ENCODE measurements at regions not wholly inside any gene's neighbourhood (a gene's known extent, or its start where the extent isn't known, plus 50 kb on each side); places are given as distances from the start of the nearest gene placed in this dataset.
A peak's percentile ranks its signal among the peaks of the same experiment; 100 is the strongest.
"Not testable (repeated sequence)": the region's sequence is repeated elsewhere in the genome, so short reads cannot be mapped to it uniquely, and the experiment has no call there.

DNA sequence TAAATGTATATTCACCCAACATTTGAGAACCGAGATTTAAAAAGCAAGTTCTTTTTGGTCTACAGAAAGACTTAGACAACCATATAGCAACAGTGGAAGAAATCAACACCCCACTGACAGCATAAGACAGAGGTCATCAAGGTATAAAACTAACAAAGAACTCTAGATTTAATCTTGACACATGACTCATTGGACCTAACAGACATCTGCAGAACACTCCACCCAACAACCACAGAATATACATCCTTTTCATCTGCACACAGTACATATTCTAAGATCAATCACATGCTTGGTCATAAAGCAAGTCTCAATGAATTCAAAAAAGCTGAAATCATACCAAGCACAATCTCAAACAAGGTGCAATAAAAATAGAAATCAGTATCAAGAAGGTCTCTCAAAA lies 65.8 kb downstream of the SPIN4 start:
- DNase-seq (ENCODE audit: low spot score) = no peak

DNA sequence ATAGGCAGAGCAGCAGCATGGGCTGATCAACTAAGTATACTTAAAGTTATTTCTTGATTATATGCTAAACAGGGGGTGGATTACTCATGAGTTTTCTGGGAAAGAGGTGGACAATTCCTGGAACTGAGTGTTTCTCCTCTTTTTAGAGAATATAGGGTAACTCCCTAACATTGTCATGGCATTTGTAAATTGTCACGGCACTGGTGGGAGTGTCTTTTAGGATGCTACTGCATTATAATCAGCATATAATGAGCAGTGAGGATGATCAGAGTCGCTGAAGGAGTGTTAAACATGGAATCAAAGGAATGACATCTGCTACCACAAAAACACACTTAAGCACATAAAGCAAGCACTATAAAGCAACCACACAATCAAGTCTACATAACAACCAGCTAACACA lies 66.5 kb downstream of the SPIN4 start:
- no peak for DNase-seq (ENCODE audit: low spot score)

DNA sequence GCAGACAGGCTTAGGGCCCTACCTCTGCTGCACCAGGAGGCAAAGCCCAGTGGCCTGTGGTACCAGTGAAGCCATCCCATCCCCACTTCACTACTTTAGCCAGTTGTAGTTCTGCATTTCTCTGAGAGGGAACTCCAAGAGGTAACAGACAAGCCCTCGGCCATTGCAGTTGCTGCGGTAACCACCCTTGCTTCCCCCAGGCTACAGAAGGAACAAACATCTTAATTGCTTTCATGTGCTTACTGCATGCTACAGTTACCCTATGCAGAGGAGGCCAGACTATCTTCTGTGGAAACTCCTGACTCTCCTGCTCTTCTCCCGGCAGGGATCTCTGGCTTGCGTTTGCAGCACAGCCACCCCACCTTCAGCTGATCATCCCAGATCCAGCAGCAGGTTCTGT lies 67.8 kb downstream of the SPIN4 start:
- DNase-seq (ENCODE audit: low spot score) = no peak

DNA sequence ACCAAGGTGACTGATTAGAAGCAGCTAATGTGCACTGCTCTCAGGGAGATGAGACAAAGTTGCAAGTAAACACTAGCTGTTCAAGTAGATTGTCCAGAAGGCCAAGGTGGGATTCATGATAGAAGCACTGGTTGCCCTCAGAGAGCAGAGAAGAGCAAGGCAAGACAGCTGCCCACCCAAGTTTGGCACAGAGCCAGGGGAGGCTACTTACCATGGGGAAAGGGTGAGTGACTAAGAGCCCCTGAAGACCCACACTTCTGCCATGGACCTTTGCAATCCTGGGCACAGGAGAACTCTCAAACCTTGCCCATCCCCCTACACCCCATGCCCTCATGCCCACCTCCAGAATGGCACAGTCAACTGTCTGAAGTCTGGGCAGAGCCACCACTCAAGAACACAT lies 68.3 kb downstream of the SPIN4 start:
- no peak for DNase-seq (ENCODE audit: low spot score)

DNA sequence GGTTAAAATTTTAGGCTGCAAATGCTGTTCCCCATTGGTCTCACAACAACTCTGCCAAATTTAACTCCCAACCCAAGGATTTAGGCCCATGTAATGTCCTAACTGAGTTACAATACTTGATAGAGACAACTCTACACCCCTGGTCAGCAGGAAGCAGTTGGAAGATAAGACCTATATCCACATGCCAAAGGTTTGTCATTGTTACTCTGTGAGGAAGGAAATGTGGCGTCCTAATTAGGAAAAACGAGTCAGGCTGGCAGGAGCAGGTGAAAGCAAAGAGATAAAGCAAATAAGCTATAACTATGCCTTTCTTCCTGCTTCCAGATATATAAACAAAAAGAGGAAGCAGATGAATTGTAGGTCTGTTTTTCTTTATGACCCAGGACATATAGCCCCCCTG lies 69.1 kb downstream of the SPIN4 start:
- DNase-seq (ENCODE audit: low spot score) = no peak

DNA sequence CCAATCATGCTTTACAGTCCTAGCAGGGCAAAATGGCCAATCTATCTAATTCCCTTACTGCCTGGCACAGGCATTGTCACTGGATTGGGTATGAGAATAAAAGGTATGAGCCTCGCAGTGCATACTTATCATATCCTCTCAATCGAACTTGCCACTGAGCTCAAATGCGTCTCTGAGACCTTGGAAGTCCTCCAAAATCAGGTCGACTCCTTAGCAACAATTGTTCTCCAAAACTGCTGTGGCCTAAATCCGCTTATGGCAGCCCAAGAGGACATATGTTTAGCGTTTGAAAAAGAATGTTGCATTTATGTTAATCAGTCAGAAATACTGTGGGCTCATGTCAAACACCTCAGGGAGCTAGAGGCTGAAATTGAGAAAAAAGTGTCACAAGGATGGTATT lies 69.7 kb downstream of the SPIN4 start:
- no peak for DNase-seq (ENCODE audit: low spot score)

DNA sequence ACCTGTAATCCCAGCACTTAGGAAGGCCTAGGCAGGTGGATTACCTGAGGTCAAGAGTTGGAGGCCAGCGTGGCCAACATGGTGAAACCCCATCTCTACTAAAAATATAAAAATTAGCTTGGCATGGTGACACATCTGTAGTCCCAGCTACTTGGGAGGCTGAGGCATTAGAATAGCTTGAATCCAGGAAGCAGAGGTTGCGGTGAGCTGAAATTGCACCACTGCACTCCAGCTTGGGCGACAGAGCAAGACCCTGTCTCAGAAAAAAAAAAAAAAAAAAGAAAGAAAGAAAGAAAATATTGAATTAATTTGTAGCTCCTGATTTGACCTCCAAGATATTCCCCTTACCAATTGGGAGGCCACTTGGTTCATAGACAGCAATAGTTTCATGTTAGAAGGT lies 73.7 kb downstream of the SPIN4 start:
- not testable (repeated sequence) for DNase-seq (ENCODE audit: low spot score)

DNA sequence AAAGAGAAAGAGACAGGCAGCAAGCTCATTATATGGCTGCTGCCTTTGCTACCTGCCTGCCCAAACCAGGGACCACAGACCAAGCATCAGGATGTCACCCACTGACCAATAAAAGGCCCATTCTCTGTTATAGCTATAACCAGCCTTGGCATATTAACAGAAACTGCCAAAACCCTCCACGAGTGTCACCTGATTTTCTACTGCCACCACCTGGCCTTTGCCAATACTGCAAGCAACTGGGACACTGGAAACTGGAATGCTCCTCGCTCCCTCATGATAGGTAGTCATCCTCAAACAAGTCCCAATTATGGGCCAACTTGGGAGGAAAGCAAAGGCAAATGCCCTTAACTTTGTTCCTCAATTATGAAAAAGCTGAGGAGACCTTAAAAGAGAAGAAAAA lies 76.0 kb downstream of the SPIN4 start:
- DNase-seq (ENCODE audit: low spot score) = no peak

DNA sequence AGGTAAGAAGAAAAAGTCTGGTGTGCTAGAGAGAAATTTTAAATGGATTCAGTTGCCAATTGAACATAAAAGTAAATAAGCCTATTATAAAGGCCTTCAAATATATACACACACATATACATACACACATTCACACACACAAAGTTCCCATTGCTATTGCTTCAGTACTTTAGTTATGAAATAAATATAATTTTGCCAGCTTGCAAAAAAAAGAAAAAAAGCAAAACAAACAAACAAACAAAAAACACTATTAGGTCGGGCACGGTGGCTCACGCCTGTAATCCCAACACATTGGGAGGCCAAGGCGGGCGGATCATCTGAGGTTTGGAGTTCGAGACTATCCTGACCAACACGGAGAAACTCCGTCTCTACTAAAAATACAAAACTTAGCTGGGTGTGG lies 80.3 kb downstream of the SPIN4 start:
- DNase-seq (ENCODE audit: low spot score) = no peak

DNA sequence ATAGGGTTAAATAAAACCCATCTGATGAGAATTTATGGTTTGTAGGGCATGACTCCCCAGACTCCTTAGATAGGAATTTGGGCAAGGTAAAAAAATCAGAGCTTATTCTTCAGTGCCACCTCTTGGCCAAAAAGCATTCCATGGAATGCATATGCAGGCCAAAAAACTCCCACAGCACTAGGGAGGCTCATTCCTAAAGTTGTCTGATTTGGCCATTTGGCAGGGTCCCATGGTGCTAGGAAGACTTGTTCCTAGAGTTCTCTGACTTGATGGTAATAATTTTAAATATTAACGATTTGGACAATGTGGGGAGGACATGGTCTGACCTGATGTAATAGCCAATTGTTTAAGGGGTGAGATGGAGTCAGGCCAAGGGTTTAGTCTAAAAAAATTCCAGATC lies 93.0 kb downstream of the SPIN4 start:
- DNase-seq (ENCODE audit: low spot score) = no peak

DNA sequence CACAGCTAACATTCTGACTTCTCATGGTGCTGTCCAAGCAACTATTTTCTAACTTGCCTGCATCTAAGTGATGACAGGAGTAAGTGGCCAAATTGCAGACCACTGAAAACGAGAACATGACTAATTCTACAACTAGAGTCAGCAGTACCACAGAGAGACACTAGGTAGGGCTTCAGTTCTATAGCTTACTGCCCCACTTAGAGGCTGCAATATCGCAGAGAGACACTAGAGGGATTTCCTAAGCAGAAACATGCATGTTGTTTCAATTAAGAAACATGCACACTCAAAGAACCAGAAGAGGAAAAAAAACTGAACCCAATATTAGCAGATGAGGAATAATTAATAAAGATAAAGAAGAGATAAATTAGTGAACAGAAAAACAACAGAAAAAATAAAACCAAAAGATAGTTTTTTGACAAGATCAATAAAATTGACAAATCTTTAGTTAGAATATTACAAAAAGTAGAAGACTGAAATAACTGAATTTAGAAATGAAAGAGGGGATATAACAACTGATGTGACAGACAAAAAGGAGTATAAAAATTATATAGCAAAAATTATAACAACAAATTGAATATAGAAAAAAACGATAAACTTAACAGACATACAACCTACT lies 100.8 kb downstream of the SPIN4 start:
- peak; percentile 43 for DNase-seq (ENCODE audit: low spot score)

DNA sequence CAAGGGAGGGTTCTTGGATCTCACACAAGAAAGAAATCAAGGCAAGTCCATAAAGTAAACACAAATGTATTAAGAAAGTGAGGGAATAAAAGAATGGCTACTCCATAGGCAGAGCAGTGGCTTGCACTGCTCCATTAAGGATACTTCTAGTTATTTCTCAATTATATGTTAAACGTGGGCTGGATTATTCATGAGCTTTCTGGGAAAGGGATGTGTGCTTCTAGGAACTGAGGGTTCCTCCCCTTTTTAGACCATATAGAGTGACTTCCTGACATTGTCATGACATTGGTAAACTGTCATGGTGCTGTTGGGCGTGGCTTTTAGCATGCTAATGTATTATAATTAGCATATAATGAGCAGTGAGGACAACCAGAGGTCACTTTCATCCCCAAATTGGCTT lies 108.4 kb downstream of the SPIN4 start:
- DNase-seq (ENCODE audit: low spot score) = not testable (repeated sequence)

DNA sequence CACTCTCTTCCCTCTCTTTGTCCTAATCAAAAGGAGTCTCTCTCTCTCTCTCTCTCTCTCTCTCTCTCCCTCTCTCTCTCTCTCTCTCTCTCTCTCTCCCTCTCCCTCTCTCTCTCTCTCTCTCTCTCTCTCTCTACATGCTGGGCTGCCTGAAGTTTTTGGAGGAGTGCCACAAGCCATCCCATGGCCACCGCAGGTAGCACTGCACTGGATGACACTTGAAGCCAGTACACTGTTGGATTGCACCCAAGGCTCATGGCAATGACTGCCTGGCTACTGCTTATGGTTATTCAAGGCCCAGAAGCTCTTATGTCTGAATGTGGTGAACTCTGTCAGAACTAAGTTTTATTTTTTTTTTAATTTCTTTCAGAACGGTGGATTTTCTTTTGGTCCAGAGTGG lies 115.2 kb downstream of the SPIN4 start:
- DNase-seq (ENCODE audit: low spot score) = not testable (repeated sequence)

DNA sequence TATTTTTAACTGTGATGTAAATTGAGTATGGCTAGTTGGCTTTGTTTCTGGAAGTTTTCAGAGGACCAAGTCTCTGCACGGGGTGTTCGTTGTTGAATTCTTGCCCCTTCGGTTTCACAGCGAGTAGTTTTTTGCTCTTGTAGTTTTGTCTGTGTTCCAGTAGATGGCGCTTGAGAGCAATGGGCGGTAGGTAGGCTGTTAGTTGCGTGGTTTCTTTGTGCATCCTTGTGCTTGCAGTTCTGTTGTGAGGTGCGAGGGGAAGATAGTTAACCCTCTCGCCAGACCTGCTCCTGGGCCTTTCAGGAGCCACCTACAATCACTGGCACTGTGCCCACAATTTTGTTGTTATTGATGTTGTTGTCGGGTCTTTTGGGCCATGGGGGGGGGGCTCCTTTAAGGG lies 118.1 kb downstream of the SPIN4 start:
- not testable (repeated sequence) for DNase-seq (ENCODE audit: low spot score)

DNA sequence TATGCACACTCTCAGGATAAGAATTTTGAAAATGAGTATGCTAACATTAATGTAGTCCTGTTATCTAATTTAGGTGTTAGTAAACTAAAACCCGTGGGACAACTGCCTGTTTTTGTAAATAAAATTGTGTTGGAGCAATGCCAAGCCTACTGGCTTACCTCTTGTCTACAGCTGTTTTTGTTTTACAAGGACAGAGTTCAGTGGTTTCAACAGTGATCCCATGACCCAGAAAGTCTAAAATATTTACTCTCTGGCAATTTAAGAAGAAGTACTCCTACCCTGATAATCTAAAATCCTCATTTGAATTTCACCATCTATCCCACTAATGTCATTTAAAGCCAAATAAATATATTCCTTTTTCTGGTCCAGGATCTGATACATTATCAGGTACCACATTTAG lies 132.9 kb downstream of the SPIN4 start:
- not testable (repeated sequence) for DNase-seq (ENCODE audit: low spot score)

DNA sequence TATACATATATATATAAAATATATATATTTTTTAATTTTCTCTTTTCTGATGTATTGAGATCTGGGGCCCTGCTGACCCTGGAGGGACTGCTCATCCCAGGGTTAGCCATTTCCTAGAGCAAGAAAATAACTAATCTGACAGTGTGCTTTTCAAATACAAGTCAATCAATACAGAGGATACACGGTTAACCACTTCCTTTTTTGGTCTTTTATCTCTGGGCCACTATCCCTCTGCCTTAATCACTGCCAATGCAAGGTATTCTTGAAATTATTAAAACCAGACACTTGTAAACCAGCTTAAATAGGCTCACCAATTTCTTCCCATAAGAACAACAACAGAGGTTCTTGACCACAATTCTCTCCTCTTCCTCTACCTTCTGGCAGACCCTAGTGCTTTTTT lies 133.6 kb downstream of the SPIN4 start:
- not testable (repeated sequence) for DNase-seq (ENCODE audit: low spot score)

DNA sequence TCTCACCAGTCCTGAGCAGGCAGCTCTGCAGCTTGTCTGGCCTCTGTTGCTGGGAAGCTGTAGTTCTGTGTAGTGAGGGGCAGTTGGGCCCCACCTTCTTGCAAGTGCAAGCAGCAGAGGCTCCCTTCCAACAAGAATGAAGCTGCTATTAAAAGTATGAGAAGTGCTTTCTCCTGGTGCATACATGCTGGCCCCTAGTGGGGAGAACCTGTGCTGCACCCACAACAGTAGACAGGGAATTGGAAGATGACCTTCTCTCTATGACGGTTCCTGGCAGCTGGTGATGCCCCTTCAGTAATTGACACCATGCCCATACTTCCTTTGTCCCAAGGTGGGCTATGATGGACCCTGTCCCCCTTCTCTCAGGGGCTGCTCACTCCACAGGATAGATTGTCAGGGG lies 141.5 kb downstream of the SPIN4 start:
- DNase-seq (ENCODE audit: low spot score) = not testable (repeated sequence)

DNA sequence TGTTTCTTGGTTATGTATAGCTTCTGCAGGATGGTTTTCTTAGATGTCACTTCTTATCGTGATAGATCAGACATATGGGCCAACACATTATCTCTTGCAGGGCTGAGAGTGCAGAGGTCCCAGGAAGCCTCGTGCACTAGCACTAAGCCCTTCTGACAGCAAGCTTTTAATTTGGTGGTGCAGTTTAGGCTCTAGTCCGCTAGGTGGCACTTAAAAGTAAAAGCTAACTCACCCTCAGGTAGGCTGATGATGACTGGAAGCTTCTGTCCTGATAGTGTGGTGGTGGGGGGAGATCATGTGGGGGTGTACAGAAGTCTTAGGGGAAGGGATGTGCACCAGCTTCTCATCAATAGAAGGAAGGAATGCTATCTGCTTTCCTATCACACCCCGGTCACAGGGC lies 142.0 kb downstream of the SPIN4 start:
- not testable (repeated sequence) for DNase-seq (ENCODE audit: low spot score)

DNA sequence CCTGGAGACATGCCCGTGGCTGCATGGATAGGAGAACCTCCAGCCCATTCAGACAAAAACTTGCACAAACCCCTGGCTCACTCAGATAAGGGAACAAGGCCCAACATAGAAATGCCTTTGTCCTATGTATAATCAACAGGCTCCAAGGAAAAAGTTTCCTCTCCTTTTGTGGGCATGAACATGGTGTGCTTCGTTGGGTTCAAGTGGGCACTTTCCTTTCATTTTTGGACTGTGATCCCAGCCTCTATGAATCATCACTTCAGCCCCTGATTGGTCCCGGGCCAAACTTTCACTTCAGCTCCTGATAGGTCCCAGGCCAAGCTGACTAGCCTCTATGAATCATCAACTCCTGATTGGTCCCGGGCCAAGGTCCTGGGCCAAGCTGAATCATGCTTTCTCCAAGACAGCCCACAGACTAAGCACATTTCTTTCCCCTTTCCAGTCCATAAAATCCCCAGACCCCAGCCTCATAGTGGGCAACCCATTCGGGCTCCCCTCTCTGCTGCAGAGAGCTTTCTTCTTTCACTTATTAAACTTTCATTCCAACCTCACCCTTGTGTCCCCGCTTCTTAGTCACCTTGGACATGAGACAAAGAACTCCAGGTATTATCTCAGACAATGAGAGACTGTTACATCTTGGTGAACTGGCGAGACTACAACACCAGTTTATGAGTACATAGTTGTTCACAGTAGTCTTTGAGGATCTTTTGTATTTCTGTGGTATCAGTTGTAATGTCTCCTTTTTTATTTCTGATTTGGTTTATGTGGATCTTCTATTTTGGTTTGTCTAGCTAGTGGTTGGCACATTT lies 146.7 kb downstream of the SPIN4 start:
- DNase-seq (ENCODE audit: low spot score) = not testable (repeated sequence)

DNA sequence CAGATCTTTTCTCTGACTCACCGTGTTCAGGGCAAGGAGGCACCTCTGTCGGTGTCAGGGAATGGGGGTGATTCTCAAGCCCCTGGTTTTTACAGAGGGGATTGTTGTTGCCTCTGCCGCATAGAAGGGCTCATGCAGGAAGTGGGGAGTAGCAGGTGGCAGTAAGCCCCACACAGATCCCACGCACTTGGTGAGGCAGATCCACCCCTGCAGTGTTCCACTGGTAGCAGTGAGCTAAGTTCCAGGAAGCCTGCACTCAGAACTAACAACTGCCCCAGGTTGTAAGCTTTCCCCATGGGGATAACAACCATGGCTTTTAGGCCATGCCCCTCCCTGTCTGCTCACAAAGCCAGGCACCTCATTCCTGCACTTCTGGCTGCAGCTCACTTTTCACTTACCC lies 149.1 kb downstream of the SPIN4 start:
- not testable (repeated sequence) for DNase-seq (ENCODE audit: low spot score)

DNA sequence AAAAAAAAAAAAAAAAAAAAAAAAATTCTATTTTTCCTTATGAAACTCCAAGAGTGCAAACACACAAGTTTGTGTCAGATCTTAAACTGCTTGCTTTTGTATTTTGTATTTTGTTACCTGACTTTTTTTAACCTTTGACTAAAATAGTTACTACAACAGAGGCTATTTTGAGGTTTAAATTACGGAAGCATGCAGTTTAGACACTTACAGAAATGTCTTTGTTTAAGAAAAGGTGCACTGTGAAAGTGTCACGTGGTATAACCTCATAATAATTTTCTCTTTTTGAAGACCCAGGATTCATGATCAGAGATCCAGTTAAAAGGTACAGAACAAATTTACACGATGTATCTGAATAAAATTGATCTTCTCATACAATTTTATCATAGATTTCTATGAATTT lies 152.4 kb downstream of the SPIN4 start:
- DNase-seq (ENCODE audit: low spot score) = not testable (repeated sequence)

DNA sequence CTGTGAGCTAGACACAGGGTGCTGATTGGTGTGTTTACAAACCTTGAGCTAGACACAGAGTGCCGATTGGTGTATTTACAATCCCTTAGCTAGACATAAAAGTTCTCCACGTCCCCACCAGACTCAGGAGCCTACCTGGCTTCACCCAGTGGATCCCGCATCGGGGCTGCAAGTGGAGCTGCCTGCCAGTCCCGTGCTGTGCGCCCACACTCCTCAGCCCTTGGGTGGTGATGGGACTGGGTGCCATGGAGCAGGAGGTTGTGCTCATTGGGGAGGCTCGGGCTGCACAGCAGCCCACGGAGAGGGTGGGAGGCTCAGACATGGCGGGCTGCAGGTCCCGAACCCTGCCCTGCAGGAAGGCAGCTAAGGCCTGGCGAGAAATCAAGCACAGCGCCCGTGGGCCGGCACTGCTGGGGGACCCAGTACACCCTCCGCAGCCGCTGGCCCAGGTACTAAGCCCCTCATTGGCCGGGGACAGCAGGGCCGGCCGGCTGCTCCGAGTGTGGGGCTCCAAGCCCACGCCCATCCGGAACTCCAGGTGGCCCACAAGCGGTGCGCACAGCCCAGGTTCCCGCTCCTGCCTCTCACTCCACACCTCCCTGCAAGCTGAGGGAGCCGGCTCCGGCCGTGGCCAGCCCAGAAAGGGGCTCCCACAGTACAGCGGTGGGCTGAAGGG lies 158.6 kb downstream of the SPIN4 start:
- DNase-seq (ENCODE audit: low spot score) = not testable (repeated sequence)

DNA sequence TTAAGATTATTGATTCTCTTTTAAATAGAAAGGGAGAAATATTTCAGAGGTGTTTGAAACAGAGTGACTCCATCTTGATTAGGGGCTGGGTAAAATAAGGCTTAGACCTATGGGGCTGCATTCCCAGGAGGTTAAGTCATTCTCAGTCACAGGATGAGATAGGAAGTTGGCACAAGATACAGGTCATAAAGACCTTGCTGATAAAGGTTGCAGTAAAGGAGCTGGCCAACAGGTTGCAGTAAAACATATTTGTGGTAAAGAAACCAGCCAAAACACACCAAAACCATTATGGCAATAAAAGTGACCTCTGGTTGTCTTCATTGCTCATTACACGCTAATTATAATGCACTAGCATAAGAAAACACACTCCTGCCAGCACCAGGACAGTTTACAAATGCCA lies 165.0 kb downstream of the SPIN4 start:
- DNase-seq (ENCODE audit: low spot score) = no peak

Data from CD4-positive, alpha-beta T cell treated with Interleukin-6 at 100 ng/mL for 8 hours (primary cell).